Parathyroid adenoma (tissue), 2 donors: ENCODE measurements at regions not wholly inside any gene's neighbourhood (a gene's known extent, or its start where the extent isn't known, plus 50 kb on each side); places are given as distances from the start of the nearest gene placed in this dataset.

Source experiments
- H2AFZ ChIP-seq: fragments of 300-600 bp; sonication (generic); one replicate; pipeline ENCODE4 v1.7.0; 2017; ENCODE audit warnings: antibody characterized with exemption, mild to moderate bottlenecking
- H3K27ac ChIP-seq: fragments of 300-600 bp; sonication (generic); one replicate; pipeline ENCODE4 v1.7.0; 2017
- H3K27me3 ChIP-seq: fragments of 300-600 bp; sonication (generic); one replicate; pipeline ENCODE4 v1.7.0; 2017; ENCODE audit warnings: low read length; ENCODE audit not compliant: control insufficient read depth, insufficient read depth
- H3K36me3 ChIP-seq: fragments of 300-600 bp; sonication (generic); one replicate; pipeline ENCODE4 v1.7.0; 2017; ENCODE audit warnings: low read length; ENCODE audit not compliant: control insufficient read depth, insufficient read depth
- H3K4me1 ChIP-seq: fragments of 300-600 bp; sonication (generic); one replicate; pipeline ENCODE4 v1.7.0; 2017; ENCODE audit warnings: control low read depth
- H3K4me2 ChIP-seq: fragments of 300-600 bp; sonication (generic); one replicate; pipeline ENCODE4 v1.7.0; 2017; ENCODE audit warnings: low read length
- H3K4me3 ChIP-seq: fragments of 300-600 bp; sonication (generic); one replicate; pipeline ENCODE4 v1.7.0; 2017; ENCODE audit warnings: low read depth, low read length
- H3K79me2 ChIP-seq: fragments of 300-600 bp; sonication (generic); one replicate; pipeline ENCODE4 v1.7.0; 2017; ENCODE audit warnings: control low read depth
- H3K9ac ChIP-seq: fragments of 300-600 bp; sonication (generic); one replicate; pipeline ENCODE4 v1.7.0; 2017; ENCODE audit warnings: mild to moderate bottlenecking
- H3K9me3 ChIP-seq: fragments of 300-600 bp; sonication (generic); one replicate; pipeline ENCODE4 v1.7.0; 2017; ENCODE audit warnings: low read length; ENCODE audit not compliant: control insufficient read depth
- TF ChIP-seq, protein P1 (sequence below): fragments of 300-600 bp; sonication (generic); IDR thresholded peaks from one replicate; pipeline ENCODE4 v1.7.0; 2017; ENCODE audit warnings: antibody characterized with exemption, mild to moderate bottlenecking
- donor health status: primary hyperparathyroidism.

DNA sequence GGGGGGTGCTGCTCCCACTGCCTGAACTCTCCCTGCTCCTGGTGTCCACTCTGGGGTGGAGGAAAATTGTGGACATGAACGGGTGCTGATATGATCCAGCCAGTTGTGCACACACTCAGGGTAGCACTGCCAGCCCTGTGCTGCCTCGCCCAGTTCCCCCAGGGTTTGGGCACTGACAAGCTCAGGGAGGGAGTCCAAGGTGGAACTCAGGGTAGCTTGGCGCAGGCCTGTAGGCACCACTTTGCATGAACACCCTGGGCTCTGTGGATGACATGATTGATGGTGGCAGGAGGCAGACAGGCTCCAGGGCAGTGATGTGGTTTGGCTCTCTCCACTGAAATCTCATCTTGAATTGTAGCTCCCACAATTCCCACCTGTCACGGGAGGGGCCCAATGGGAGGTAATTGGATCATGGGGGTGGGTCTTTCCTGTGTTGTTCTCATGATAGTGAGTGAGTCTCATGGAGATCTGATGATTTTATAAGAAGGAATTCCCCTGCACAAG is 572.0 kb upstream of the PABPC4L start:
- H2AFZ ChIP-seq, result no peak overlapping the region
- no peaks in the 10 kb centered on the region for H3K27me3 ChIP-seq
- no peaks in the 10 kb centered on the region for H3K4me1 ChIP-seq
- H3K9me3 ChIP-seq, result no peaks in the 10 kb centered on the region
- no peak overlapping the region for H3K27ac ChIP-seq
- H3K36me3 ChIP-seq, result no peaks in the 10 kb centered on the region
- H3K4me2 ChIP-seq, result no peak overlapping the region
- no peaks in the 10 kb centered on the region for H3K79me2 ChIP-seq
- H3K9ac ChIP-seq, result no peak overlapping the region
- TF ChIP-seq, protein P1, sequence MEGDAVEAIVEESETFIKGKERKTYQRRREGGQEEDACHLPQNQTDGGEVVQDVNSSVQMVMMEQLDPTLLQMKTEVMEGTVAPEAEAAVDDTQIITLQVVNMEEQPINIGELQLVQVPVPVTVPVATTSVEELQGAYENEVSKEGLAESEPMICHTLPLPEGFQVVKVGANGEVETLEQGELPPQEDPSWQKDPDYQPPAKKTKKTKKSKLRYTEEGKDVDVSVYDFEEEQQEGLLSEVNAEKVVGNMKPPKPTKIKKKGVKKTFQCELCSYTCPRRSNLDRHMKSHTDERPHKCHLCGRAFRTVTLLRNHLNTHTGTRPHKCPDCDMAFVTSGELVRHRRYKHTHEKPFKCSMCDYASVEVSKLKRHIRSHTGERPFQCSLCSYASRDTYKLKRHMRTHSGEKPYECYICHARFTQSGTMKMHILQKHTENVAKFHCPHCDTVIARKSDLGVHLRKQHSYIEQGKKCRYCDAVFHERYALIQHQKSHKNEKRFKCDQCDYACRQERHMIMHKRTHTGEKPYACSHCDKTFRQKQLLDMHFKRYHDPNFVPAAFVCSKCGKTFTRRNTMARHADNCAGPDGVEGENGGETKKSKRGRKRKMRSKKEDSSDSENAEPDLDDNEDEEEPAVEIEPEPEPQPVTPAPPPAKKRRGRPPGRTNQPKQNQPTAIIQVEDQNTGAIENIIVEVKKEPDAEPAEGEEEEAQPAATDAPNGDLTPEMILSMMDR, result no peak
- no peak overlapping the region for H3K4me3 ChIP-seq

DNA sequence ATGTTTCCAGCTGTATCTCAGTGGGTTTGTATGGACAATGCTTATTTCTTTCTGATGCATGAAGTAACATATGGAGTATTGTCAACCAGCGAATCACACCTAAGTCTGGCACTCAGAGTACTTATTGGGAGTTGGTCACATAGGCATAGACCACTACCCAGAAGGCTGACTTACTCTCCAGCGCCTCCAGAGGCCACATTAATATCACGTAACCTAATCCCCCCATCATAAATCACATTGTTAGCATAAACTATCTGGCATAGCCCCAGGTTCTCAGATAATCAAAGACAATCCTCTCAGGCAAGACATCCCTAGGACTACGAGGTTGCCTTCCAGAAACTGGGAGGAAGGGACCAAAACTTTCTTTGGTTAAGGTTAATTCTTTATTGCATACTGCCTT is 560.5 kb upstream of the PABPC4L start:
- Histone ChIP-seq H3K36me3 (no peaks in the 10 kb centered on the region), H3K4me3 (no peak overlapping the region), H2AFZ (no peak overlapping the region), H3K9ac (no peak overlapping the region), H3K9me3 (no peaks in the 10 kb centered on the region), H3K27ac (no peak overlapping the region), H3K4me1 (no peaks in the 10 kb centered on the region), H3K27me3 (no peaks in the 10 kb centered on the region), H3K4me2 (no peak overlapping the region), H3K79me2 (no peaks in the 10 kb centered on the region)
- TF ChIP-seq, protein P1, result no peak

DNA sequence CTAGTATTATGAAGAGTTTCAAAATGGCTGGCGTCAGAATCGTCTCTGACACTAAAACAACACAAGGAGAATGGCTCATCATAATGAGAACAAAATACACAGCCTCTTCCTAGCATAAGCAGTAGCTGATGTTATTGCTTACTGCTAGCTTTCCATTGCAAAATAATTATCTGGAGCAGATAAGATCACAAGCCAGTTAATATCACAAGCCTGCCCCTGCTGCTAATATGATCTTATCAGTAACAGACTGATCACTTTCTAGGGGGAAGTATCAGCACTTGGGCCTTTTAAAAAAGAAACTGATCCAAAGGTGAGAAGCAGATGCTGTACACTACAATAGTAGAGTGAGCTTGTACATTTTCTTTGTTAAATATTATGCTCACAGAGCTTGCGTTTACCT is 554.8 kb upstream of the PABPC4L start:
- H3K27me3 ChIP-seq, result no peaks in the 10 kb centered on the region
- H3K36me3 ChIP-seq, result no peaks in the 10 kb centered on the region
- TF ChIP-seq, protein P1, result no peak
- H2AFZ ChIP-seq, result no peak overlapping the region
- no peak overlapping the region for H3K4me3 ChIP-seq
- no peak overlapping the region for H3K27ac ChIP-seq
- no peaks in the 10 kb centered on the region for H3K4me1 ChIP-seq
- no peaks in the 10 kb centered on the region for H3K9me3 ChIP-seq
- peak overlapping the region; percentile 6 for H3K4me2 ChIP-seq
- no peaks in the 10 kb centered on the region for H3K79me2 ChIP-seq
- H3K9ac ChIP-seq, result no peak overlapping the region

DNA sequence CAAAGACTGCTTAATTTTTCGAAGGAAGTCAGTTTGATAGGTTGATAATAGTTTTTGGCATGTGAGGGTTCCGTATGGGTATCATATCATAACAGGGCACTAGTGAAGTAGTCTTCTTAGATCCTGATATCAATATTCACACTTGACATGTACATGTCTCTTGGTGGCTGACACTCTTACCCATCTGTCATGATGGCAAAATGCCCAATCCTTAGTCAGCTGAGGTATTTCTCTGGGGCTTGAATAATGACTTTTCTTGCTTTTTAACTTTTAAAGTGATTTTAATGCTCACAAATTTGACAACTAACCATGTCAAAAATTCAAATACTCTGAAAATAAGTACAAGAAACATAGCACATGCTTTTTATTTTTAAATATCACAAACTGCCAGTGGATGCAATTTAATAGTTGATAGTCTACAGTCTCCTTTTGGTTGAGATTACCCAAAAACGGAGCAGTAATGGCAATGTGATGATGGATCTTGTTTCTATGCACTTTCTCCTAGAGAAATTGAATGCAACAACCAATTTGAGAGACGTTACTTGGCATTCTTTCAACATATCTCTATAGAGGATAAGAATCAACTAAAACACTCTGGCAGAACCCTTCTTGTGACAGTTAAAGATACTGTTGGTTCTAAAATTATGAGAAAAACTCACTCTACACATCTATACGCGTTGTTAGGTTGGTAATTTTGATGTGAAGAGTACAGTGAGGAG is 552.9 kb upstream of the PABPC4L start:
- H2AFZ ChIP-seq, result no peak overlapping the region
- H3K4me2 ChIP-seq, result no peak overlapping the region
- no peaks in the 10 kb centered on the region for H3K27me3 ChIP-seq
- no peaks in the 10 kb centered on the region for H3K4me1 ChIP-seq
- no peak overlapping the region for H3K27ac ChIP-seq
- H3K79me2 ChIP-seq, result no peaks in the 10 kb centered on the region
- TF ChIP-seq, protein P1, result no peak
- H3K9me3 ChIP-seq, result no peaks in the 10 kb centered on the region
- no peak overlapping the region for H3K9ac ChIP-seq
- H3K4me3 ChIP-seq, result no peak overlapping the region
- H3K36me3 ChIP-seq, result no peaks in the 10 kb centered on the region

DNA sequence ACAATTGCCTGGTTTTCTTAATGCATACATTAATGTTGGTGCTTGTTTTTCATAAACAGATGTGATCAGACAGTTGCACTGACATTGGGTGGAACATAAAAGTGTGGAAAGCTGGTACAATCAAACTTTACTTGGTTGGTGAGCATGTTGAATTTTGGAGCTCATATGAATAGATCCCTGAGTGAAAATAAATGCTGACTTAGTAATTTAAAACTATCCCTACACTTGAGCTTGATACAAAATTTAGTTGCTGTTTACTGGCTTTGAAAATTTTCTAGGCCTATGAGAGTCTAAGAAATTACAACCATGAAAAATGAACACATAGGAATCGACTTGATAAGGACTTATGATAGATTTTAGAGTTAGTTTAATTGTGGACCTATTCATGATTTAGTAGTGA is 551.8 kb upstream of the PABPC4L start:
- Histone ChIP-seq H3K9me3 (no peaks in the 10 kb centered on the region), H3K27me3 (no peaks in the 10 kb centered on the region), H3K4me1 (no peaks in the 10 kb centered on the region), H3K4me3 (no peak overlapping the region), H3K27ac (no peak overlapping the region), H3K9ac (no peak overlapping the region), H2AFZ (no peak overlapping the region), H3K36me3 (no peaks in the 10 kb centered on the region), H3K4me2 (no peak overlapping the region), H3K79me2 (no peaks in the 10 kb centered on the region)
- TF ChIP-seq, protein P1, result no peak
